ENCODE measurements at regions not wholly inside any gene's neighbourhood (a gene's known extent, or its start where the extent isn't known, plus 50 kb on each side); places are given as distances from the start of the nearest gene placed in this dataset.
A peak's percentile ranks its signal among the peaks of the same experiment; 100 is the strongest.

- DNase-seq (ENCODE audit: low read depth): no peak
Observed at GRCh38 chr4:30783751-30784150, 63.6 kb downstream of the PCDH7 start.

- no peak for DNase-seq (ENCODE audit: low read depth)
Observed at GRCh38 chr4:30789219-30789671, 69.1 kb downstream of the PCDH7 start.

DNA sequence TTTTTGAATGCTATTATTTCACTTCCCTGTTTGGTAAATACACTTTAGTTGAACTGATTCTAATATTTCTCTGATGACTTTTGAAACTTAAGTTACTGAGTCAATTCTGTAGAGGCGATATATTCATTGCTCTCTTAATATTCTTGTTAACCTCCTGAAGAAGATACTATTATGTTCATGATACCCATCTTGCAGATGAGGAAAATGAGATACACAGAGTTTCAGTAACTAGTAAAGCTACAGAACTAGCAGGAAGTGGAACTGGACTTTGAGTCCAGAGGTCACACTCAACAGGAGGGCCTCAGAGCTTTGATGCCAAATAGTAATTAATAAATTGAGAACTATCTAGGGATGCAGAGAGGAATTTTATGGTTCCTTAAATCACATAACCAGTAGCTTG, 70.0 kb downstream of the PCDH7 start:
- DNase-seq (ENCODE audit: low read depth): no peak

DNA sequence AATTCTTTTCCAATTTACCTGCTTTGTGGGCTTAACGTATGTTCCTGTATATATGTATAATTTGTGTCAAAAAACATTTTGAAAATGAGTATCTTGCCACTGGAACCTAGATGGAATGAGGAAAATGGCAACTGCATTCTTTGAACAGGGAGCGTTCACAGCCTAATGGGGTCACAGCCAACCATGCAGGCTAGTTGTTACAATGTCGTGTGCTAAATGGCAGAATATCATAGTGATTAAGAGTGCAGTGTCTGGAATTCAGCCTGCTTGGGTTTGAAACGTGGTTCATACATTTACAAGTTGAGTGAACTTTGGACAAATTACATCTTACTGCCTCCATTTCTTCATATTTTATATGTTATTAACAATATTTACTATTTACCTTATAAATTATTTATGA, 70.8 kb downstream of the PCDH7 start:
- DNase-seq (ENCODE audit: low read depth): no peak

DNA sequence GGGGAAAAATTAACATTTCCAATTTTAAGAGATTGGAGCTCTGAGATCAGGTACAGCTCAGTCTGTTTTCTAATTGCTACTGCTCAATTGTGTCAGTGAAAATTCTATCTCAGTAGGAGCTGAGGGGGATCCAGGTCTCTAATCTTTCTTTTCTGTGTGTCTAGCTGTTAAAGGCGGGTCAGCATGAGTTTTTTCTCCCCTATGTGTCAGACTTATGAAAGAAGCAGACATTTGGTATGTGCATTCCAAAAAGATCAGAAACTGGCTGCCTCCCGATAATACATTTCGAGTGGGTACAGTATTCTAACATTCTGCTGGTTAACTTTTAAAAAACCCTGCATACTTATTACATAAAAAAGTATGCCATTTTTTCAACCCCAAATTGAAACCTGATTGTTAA, 72.4 kb downstream of the PCDH7 start:
- peak; percentile 9 for DNase-seq (ENCODE audit: low read depth)

GRCh38 chr4:30801876-30802275, 81.7 kb downstream of the PCDH7 start:
- no peak for DNase-seq (ENCODE audit: low read depth)

GRCh38 chr4:30802622-30803323, 82.6 kb downstream of the PCDH7 start:
- DNase-seq (ENCODE audit: low read depth): peak; percentile 30

GRCh38 chr4:30808276-30808675, 88.1 kb downstream of the PCDH7 start:
- no peak for DNase-seq (ENCODE audit: low read depth)

GRCh38 chr4:30811296-30811695, 91.1 kb downstream of the PCDH7 start:
- no peak for DNase-seq (ENCODE audit: low read depth)

DNA sequence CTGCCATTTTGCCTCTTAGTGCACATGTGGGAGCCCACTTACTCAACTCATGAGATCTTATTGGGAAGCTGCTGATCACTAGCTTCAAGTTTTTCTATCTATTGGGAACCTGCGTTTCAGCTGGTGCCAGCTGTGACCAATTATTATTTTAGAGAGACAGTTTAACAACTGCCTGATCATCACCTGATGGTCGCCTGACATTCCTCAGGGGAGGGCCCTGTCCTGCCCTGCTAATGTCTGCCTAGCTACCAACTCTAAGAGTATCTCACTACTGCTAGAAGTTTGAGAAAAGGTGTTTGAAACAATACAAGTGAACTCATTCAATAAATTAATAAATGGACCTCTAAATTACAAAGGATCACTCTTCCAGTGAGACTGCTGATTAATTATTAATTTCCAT, 95.5 kb downstream of the PCDH7 start:
- DNase-seq (ENCODE audit: low read depth): no peak

DNA sequence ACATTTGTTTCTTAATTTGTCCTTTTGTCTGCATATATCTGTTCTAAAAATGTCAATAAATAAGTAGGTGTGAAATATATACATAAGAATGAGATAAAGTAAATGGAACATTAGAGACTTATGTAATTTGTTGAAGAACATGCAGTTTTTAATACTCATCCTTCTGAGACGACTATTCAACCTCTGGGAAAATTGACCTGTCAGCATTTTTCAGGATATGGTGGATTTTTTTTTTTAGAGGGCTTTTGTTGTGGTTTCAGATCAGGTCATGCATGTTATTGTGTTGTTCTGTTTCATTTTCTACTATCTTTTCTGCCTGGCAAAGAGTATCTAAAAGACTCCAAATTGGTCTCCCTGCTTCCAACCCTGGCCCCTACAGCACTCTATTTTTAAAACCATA, 97.3 kb downstream of the PCDH7 start:
- DNase-seq (ENCODE audit: low read depth): no peak

- DNase-seq (ENCODE audit: low read depth): no peak
Observed at GRCh38 chr4:30818541-30818940, 98.4 kb downstream of the PCDH7 start.

- no peak for DNase-seq (ENCODE audit: low read depth)
Observed at GRCh38 chr4:30821275-30821674, 101.1 kb downstream of the PCDH7 start.

DNA sequence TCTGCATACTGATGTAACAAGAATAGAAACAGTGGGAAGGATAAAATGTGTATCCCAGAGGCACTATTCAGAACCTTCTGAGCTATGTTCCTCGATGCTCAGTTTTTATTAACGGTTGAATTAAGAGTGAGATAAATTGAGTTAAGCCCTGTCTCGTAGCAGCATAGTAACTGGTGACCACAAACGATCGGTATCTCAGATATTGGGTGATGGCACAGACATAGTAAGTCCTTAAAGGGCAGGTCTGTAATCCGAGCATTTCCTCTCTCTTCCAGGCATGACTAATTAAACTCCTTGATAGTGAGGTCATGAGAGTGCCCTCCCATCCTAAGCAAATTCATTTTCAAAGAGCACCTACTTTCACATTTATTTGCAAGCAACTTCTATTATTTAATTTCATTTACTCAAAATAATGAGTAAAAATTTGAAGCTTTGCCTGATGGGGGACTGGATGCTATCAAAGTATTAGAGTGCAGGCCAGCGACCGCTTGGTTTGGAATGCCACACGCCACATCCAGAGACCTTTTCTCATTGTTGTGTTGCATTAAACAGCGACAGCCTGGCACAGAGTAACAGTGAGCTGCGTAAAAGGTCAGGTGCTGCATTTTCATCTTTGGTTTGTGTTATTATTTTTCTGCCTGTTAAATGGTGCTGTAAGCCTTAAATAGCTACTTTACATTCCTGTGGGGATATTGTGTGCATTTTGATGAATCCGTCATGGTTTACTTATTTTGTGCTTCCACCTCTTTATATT, 101.9 kb downstream of the PCDH7 start:
- peak; percentile 81 for DNase-seq (ENCODE audit: low read depth)

DNA sequence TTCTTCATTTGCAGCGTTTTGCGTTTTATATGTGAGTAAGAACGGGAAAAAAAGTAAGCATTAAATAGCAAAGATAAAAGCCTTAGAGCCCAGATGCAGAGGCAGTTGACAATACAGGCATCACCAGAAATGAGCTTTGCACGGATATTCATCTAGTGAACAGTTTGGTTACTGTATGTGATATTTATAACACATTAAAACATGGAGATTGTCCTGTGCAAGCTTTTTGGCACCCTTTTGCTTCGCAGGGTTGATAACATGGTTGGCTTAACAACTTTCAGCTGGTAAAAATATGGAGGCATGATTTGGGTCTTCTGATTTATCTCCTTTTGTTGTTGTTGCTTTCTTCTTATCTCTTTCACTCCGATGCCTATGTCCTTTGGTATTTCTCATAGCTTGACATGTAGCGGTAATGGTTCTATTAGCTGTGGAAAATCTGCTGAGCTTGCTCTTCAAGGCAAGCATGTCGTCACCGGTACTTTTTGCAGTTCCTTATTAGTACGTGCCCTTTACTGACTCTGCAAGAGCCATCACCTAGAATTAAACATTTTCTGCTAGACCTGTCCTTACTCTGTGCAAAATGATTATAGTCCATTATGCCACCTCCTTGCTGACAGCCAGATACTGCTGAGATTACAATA, 102.9 kb downstream of the PCDH7 start:
- no peak for DNase-seq (ENCODE audit: low read depth)

- peak; percentile 56 for DNase-seq (ENCODE audit: low read depth)
Observed at GRCh38 chr4:30825008-30825770, 105.0 kb downstream of the PCDH7 start.

DNA sequence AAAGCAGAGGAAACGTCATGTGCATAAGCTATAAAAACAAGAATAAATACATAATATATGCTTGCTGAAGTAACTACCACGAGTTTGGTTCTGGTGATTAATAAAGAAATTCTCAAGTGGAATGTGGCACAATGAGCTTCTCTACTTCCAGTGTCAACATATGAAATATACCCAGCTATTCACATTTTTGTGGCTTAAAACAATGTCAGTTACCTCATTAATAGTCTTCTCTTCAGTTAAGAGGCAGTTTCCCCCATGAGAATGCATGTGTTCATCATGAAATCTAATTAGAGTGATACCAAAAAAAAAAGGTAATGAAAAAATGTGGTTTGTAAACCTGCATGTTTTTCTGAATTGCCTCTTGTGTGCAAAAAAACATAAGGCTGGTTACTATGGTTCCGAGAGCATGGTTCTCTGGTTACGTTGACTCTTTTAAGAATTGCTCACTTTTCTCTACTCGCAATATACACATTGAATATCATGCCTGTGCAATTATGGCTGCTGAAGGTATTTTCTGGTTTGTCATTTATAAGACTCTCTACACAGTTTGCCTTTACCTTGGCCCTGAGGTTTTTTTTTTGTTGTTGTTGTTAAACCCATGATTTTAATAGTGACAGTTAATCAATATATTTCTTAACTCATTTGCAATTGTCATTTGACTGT, 108.2 kb downstream of the PCDH7 start:
- no peak for DNase-seq (ENCODE audit: low read depth)

- no peak for DNase-seq (ENCODE audit: low read depth)
Observed at GRCh38 chr4:30832639-30833038, 112.5 kb downstream of the PCDH7 start.

- no peak for DNase-seq (ENCODE audit: low read depth)
Observed at GRCh38 chr4:30833206-30833605, 113.0 kb downstream of the PCDH7 start.

DNA sequence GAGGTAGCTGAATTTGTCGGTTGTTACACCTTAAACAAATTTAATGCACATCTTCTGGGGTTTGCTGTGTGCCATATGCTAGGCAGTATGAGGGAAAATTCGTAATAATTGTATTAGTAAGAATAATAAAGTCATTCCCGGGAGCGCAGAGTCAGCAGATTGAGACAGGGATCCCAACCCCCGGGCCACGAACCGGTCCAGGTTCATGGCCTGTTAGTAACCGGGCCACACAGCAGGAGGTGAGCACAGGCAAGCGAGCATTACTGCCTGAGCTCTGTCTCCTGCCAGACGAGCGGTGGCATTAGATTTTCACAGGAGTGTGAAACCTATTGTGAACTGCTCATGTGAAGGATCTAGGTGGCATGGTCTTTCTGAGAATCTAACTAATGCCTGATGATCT, 114.9 kb downstream of the PCDH7 start:
- DNase-seq (ENCODE audit: low read depth): no peak

GRCh38 chr4:30836231-30836630, 116.1 kb downstream of the PCDH7 start:
- DNase-seq (ENCODE audit: low read depth): no peak

DNA sequence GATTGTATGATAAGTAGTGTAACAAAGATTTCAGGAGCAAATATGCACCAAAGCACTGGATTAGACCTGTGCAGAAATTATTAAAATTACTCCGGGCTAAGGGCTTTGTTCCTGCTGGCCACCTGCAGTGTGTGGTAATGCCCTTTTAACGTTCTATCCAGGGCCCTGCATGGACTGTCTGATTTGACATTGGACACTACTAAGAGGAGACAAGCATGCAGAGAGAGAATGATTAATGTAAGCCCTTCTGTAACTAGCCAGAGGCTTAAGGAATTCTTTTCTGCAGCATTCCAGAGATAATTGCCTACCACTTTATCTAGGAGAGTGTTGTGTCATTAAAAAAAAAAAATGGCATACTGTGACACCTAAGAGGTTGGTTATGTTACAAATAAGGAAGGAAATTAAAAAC, 117.0 kb downstream of the PCDH7 start:
- no peak for DNase-seq (ENCODE audit: low read depth)
